ENCODE measurements at regions not wholly inside any gene's neighbourhood (a gene's known extent, or its start where the extent isn't known, plus 50 kb on each side); places are given as distances from the start of the nearest gene placed in this dataset.

DNA sequence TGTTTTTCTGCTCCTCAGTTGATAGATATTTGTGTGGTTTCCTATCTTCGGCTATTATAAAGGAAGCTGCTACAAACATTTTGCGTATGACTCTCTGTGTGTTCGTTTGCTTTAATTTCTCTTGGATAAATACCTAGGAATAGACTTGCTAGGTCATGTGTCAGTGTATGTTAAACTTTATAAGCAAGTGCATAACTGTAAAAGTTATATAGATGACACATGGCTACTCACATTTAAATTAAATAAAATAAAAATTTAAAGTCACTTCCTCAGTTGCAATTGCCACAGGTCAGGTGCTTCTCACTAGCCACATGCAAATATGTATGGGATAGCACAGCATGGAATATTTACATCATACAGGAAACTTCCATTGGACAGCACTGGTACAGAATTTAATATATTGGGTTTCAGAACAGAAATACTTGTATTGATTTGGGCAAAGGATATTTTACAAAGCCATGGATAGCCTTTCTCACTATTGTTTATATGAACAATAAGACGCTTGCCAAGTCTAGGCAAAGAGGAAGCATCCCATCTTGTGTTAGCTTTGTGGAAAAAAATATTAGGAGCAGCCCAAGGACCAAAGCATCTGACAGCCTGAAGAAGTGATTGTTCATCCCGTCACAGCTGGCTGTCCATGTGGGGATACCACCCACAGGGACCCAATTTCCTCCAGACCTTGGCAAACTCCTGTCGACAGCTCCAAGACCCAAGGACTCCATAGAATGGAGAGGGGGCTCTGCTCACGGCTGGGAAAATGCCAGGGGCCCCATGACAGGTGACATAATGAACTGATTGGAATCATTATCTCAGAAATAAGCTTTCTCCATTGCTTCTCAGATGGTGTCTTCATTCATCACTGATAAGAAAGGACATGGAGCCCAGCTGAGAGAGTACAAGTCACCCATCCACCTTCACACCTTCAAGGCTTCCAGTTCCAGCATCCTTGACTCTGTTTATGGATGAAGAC lies 196.7 kb downstream of the SH3BP4 start:
- CTCF ChIA-PET, result interaction anchor here (0.9 to 1.6 kb wide), 2 partner anchors 13 to 32 kb away, joined by 3 read pairs; no protein-coding TSS in a partner anchor
- H3K27me3 ChIP-seq (ENCODE audit: control insufficient read depth in 2 of 2, insufficient read depth in 2 of 2, low read length in 2 of 2), result no peaks in the 10 kb centered on the region
- intact Hi-C loops (cut with micrococcal nuclease) (no loop called here), dilution Hi-C loops (cut with MboI; ENCODE audit: extremely low pct_ligation_motif_present, low sequenced_read_pairs) (no loop called here)
- H3K9me1 ChIP-seq (replicated peaks; ENCODE audit: control insufficient read depth, extremely low read depth, insufficient read depth, low read length), result no peaks in the 10 kb centered on the region
- DNase-seq (ENCODE audit: low read depth, low spot score) (no peak), FAIRE-seq (no peak)
- H3K79me2 ChIP-seq (ENCODE audit: control insufficient read depth, insufficient read depth, low read length), result no peaks in the 10 kb centered on the region
- BruUV-seq (replicated peaks), result no TSS peak
- TF ChIP-seq POLR2AphosphoS5 (IDR thresholded peaks at IDR 0.05; ENCODE audit: insufficient read depth, low read depth, low read length), result no peak
- TF ChIP-seq MYC (IDR thresholded peaks at IDR 0.05; ENCODE audit: low read depth, low read length), result no peak
- TF ChIP-seq GATA2 (IDR thresholded peaks at IDR 0.05; ENCODE audit: insufficient read depth, insufficient read length, low read depth, low read length), result no peak
- H3K4me1 ChIP-seq (ENCODE audit: control insufficient read depth, extremely low read depth, insufficient read depth, low read length), result no peaks in the 10 kb centered on the region
- H3K36me3 ChIP-seq (ENCODE audit: control insufficient read depth in 2 of 2, extremely low read depth in 1 of 2, insufficient read depth in 2 of 2, low read length in 2 of 2), result no peaks in the 10 kb centered on the region
- H3K9ac ChIP-seq (replicated peaks; ENCODE audit: extremely low read depth, insufficient read depth, low read length), result no peak overlapping the region
- H3K9me3 ChIP-seq (replicated peaks; ENCODE audit: control insufficient read depth, insufficient read depth, low read length), result no peaks in the 10 kb centered on the region
- H4K20me1 ChIP-seq (replicated peaks; ENCODE audit: control insufficient read depth, extremely low read depth, insufficient read depth, low read length), result no peaks in the 10 kb centered on the region
- H3K27ac ChIP-seq (ENCODE audit: insufficient read depth, low read depth, low read length), result no peak overlapping the region
- H2AFZ ChIP-seq (ENCODE audit: low read depth, low read length), result no peak overlapping the region
- H3K4me2 ChIP-seq (ENCODE audit: insufficient read depth, low read length), result no peak overlapping the region
- POLR2A ChIA-PET, result no interaction called here
- no peak overlapping the region for H3K4me3 ChIP-seq (replicated peaks in 1 of 3; ENCODE audit: insufficient read depth in 1 of 3, low read depth in 1 of 3, low read length in 3 of 3)

DNA sequence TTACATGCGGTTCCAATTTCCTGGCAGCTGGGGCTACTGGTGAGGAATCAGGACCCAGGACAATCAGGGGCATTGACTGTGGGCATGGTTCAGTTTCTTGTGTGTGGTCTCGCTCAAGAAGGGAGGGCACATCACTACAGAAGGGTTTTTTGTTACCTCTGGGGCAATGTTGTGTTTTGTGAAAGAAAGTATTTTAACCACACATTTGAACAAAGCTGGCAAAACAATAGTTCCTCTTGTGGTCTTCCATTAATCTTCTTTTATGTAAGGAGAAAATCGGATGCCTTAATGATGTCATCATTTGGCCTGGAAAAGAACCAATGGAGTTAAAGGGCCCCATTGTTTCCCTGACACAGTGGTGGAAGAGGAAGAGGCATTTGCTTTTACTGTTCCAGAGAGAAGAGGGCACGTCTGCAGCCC lies 197.4 kb downstream of the SH3BP4 start:
- dilution Hi-C loops (cut with MboI; ENCODE audit: extremely low pct_ligation_motif_present, low sequenced_read_pairs), result no loop called here
- no peaks in the 10 kb centered on the region for H3K36me3 ChIP-seq (ENCODE audit: control insufficient read depth in 2 of 2, extremely low read depth in 1 of 2, insufficient read depth in 2 of 2, low read length in 2 of 2)
- no peaks in the 10 kb centered on the region for H3K27me3 ChIP-seq (ENCODE audit: control insufficient read depth in 2 of 2, insufficient read depth in 2 of 2, low read length in 2 of 2)
- no peak overlapping the region for H3K4me3 ChIP-seq (replicated peaks in 1 of 3; ENCODE audit: insufficient read depth in 1 of 3, low read depth in 1 of 3, low read length in 3 of 3)
- no peaks in the 10 kb centered on the region for H4K20me1 ChIP-seq (replicated peaks; ENCODE audit: control insufficient read depth, extremely low read depth, insufficient read depth, low read length)
- no peaks in the 10 kb centered on the region for H3K4me1 ChIP-seq (ENCODE audit: control insufficient read depth, extremely low read depth, insufficient read depth, low read length)
- no peaks in the 10 kb centered on the region for H3K9me3 ChIP-seq (replicated peaks; ENCODE audit: control insufficient read depth, insufficient read depth, low read length)
- no peak for TF ChIP-seq FOS (IDR thresholded peaks at IDR 0.05; ENCODE audit: borderline replicate concordance, insufficient read depth, low read length)
- TF ChIP-seq JUN (IDR thresholded peaks at IDR 0.05; ENCODE audit: borderline replicate concordance, insufficient read depth, insufficient read length, low read depth), result peak; percentile 12
- H3K9ac ChIP-seq (replicated peaks; ENCODE audit: extremely low read depth, insufficient read depth, low read length), result no peak overlapping the region
- H2AFZ ChIP-seq (ENCODE audit: low read depth, low read length), result no peak overlapping the region
- H3K79me2 ChIP-seq (ENCODE audit: control insufficient read depth, insufficient read depth, low read length), result no peaks in the 10 kb centered on the region
- BruUV-seq (replicated peaks), result no TSS peak
- ChIA-PET CTCF (interaction anchor here (1.6 kb wide), 1 partner anchor 32 kb away, joined by 3 read pairs; no protein-coding TSS in a partner anchor), POLR2A (no interaction called here)
- FAIRE-seq (no peak), DNase-seq (ENCODE audit: low read depth, low spot score) (no peak)
- intact Hi-C loops (cut with micrococcal nuclease), result no loop called here
- H3K9me1 ChIP-seq (replicated peaks; ENCODE audit: control insufficient read depth, extremely low read depth, insufficient read depth, low read length), result no peaks in the 10 kb centered on the region
- no peak overlapping the region for H3K4me2 ChIP-seq (ENCODE audit: insufficient read depth, low read length)
- H3K27ac ChIP-seq (ENCODE audit: insufficient read depth, low read depth, low read length), result no peak overlapping the region
